ENCODE measurements at regions not wholly inside any gene's neighbourhood (a gene's known extent, or its start where the extent isn't known, plus 50 kb on each side); places are given as distances from the start of the nearest gene placed in this dataset.
"Not testable (repeated sequence)": the region's sequence is repeated elsewhere in the genome, so short reads cannot be mapped to it uniquely, and the experiment has no call there.

DNA sequence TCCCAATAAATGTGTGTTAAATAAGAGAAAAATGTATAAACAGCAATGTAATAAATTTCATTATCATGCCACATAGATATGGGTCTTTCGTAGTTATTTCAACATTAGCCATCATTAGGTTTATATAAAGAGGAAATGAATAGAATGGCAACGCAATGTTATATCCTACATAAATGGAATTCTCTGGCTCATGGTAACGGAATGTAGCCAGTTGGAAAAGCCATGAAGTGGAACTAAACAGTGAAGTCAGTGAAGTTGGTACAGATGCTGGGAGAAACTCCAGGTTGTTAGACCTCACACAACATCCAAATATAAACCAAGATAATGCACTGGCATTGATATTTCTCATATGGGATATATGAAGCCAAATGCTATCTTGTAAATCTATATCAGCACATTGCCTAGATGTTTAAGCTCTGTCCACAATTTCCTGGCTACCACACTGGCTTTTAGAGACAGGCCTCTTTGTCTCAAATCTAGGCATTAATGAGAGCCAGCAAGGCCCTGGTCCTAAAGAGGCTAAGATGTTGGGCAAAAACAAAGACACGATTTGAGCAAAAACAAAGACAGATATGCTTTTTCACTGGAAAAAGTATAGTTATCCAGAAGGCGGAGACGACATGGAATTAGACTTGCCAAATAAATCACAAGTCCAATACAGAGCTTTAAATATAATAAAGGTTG, 861.0 kb downstream of the RPS29 start:
- H3K4me1 Mint-ChIP-seq (ENCODE audit: low read depth) = no peaks in the 10 kb centered on the region
- H3K9me3 Mint-ChIP-seq = peaks cover 4% of the 10 kb centered on the region
- no peaks in the 10 kb centered on the region for H3K36me3 Mint-ChIP-seq (ENCODE audit: low read depth)
- H3K27ac Mint-ChIP-seq = no peak overlapping the region
- intact Hi-C loops (cut with micrococcal nuclease) = no loop called here
- no peak overlapping the region for H3K4me3 Mint-ChIP-seq (ENCODE audit: low read depth)
- H3K27me3 Mint-ChIP-seq (ENCODE audit: low read depth) = no peaks in the 10 kb centered on the region
- no peak for DNase-seq (ENCODE audit: low spot score)

DNA sequence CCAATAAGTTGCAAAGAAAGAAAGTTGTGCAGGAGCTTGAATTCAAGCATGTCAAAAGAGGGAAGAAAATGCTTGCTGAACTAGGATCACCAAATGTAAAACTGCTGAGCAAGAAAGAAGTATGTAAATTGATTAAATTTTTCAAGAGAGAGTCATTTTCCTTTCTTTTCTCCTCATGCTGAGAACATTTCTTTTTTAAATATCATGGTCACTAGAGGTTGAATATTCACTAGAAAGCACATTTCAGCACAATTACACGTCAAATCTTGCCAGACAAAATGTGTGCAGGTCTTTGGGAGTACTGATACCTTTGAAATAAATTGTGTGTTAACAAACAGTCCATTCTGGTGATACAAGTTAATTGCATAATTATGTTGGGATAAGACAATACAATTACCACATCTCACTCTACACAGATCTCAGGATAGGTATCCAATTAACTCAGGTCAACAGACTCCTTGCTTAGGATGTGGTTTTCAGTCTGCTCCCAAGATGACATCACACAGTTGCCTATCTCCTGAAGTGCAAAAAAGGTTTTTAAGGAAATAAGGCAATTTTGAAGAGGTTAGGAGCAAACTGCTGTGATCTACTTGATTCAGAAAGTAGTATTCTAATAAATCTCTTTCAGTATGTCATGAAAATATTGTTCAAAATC, 862.2 kb downstream of the RPS29 start:
- Mint-ChIP-seq H3K9me3 (peaks cover 8% of the 10 kb centered on the region), H3K4me1 (ENCODE audit: low read depth) (no peaks in the 10 kb centered on the region), H3K27me3 (ENCODE audit: low read depth) (no peaks in the 10 kb centered on the region), H3K4me3 (ENCODE audit: low read depth) (no peak overlapping the region), H3K36me3 (ENCODE audit: low read depth) (no peaks in the 10 kb centered on the region), H3K27ac (no peak overlapping the region)
- no peak for DNase-seq (ENCODE audit: low spot score)
- intact Hi-C loops (cut with micrococcal nuclease) = no loop called here

DNA sequence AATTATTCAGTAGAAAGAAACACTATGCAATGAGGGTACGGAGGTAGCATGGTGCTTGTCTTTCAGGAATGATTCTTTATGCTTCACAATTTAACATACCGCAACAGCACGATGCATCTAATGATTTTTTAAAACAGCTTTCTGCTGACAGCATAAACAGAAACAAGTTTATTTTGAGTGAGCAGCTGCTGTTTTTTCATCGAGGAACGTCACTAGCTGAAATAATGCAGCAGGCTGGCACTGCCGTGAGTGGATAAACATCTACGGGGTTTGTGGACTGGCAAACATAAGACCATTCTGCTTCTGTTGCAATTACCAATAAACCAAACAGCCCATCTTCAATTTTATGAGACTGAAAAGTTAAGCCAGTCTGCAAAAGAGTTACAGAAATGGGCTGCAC, 871.8 kb downstream of the RPS29 start:
- peaks cover 4% of the 10 kb centered on the region for H3K9me3 Mint-ChIP-seq
- no peak overlapping the region for H3K27ac Mint-ChIP-seq
- no peaks in the 10 kb centered on the region for H3K4me1 Mint-ChIP-seq (ENCODE audit: low read depth)
- H3K4me3 Mint-ChIP-seq (ENCODE audit: low read depth) = no peak overlapping the region
- H3K27me3 Mint-ChIP-seq (ENCODE audit: low read depth) = no peaks in the 10 kb centered on the region
- no peak for DNase-seq (ENCODE audit: low spot score)
- H3K36me3 Mint-ChIP-seq (ENCODE audit: low read depth) = no peaks in the 10 kb centered on the region
- intact Hi-C loops (cut with micrococcal nuclease) = no loop called here

DNA sequence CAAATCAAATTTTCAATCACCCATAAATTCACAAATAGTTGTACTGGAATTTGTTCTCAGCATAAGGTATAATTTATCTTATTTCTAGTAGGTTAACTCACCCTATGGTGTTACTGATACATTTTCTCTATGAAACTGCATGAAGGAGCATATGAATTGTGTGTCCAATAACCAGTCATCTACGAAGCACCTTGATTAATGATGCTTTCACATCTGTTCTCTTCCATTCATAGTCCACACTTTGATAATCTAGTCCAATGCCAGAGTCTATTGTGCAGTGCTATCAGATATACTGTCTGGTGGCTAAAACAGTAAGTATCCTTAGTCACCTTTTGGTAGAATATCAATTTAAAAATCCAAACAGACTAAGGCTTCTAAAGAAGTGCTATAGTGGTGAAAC, 876.0 kb downstream of the RPS29 start:
- H3K36me3 Mint-ChIP-seq (ENCODE audit: low read depth) = no peaks in the 10 kb centered on the region
- no peaks in the 10 kb centered on the region for H3K4me1 Mint-ChIP-seq (ENCODE audit: low read depth)
- H3K27ac Mint-ChIP-seq = no peak overlapping the region
- H3K9me3 Mint-ChIP-seq = no peaks in the 10 kb centered on the region
- no peaks in the 10 kb centered on the region for H3K27me3 Mint-ChIP-seq (ENCODE audit: low read depth)
- no peak overlapping the region for H3K4me3 Mint-ChIP-seq (ENCODE audit: low read depth)
- intact Hi-C loops (cut with micrococcal nuclease) = no loop called here
- no peak for DNase-seq (ENCODE audit: low spot score)

DNA sequence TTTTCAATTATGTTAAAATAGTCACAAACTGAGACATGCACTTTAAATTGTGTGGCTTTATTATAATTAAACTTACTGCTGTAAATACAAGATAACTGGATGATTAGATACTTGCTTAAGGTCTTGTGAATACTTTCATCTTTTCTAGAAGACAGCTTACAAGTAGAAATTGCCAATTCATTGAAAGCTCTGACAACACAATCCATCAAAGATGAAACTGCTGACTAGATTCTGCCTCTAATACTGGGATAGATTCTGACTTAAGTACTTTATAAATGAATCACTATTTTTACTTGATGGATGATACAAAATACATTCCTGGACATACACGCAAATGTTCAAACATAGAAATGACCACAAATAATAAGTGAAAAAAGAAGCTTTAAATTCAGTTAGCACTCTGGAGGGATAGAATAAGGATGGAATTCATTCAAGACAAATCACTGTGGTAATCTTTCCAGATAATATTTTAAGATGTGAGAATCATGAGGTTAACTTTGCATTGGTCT, 876.8 kb downstream of the RPS29 start:
- DNase-seq (ENCODE audit: low spot score) = no peak
- no peaks in the 10 kb centered on the region for H3K36me3 Mint-ChIP-seq (ENCODE audit: low read depth)

DNA sequence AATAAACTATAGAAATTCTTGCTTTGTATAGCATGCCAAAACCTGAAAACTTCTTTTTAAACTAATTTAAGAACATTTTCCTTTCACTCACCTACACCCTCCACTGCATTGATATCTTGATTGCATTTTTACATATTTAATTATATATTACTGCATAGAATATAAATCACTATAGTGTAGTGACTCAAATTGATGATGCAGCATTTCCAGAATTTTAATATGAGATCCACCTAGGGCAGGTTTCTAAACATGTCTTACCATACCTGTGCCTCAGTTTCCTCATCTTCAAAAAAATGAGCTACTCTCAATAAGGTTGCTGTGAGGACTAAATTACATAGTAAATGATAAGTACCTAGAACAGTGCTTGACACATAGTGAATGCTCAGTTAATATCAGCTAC, 881.5 kb downstream of the RPS29 start:
- Mint-ChIP-seq H3K27me3 (ENCODE audit: low read depth) (no peaks in the 10 kb centered on the region), H3K27ac (no peak overlapping the region), H3K9me3 (peaks cover 13% of the 10 kb centered on the region), H3K4me3 (ENCODE audit: low read depth) (no peak overlapping the region), H3K4me1 (ENCODE audit: low read depth) (no peaks in the 10 kb centered on the region), H3K36me3 (ENCODE audit: low read depth) (no peaks in the 10 kb centered on the region)
- intact Hi-C loops (cut with micrococcal nuclease) = no loop called here
- DNase-seq (ENCODE audit: low spot score) = no peak

More for the DNA sequence above, 876.8 kb downstream of the RPS29 start:
- no peaks in the 10 kb centered on the region for H3K27me3 Mint-ChIP-seq (ENCODE audit: low read depth)
- no peak overlapping the region for H3K27ac Mint-ChIP-seq
- H3K4me1 Mint-ChIP-seq (ENCODE audit: low read depth) = no peaks in the 10 kb centered on the region
- no peak overlapping the region for H3K4me3 Mint-ChIP-seq (ENCODE audit: low read depth)
- intact Hi-C loops (cut with micrococcal nuclease) = no loop called here
- no peaks in the 10 kb centered on the region for H3K9me3 Mint-ChIP-seq

DNA sequence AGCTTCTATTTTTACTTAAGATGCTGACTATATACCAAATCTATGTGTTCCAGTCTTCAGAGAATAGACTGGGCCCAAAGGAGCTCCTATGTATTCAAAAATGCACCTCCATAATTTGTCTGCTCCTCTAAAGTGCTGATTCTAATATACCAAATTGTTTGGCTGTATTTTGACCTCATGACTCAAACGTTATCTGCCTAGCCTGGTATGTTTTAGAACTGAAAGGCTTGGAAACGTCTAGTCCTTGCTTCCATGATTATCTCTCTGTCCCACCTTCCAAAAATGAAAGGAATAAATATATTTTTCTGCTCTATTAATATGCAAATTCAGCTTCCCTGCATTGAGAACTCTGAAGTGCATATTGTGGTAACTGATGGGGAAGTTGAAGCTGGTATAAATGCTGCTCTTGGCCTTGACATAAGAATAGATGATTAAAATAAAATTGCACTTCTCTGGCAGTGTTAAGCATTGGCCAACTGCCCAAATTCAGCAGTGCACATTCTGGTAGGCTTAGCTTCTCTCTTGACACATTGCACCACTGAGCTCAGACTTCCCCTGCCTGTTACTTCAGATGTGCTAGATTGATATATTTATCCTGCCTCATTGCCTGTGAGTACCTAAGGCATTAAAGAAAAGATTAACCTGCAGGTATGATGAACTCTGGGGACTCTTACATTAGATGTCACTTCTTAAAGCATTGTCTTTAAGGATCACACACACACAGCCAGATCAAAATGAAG, 882.3 kb downstream of the RPS29 start:
- no peak for DNase-seq (ENCODE audit: low spot score)
- intact Hi-C loops (cut with micrococcal nuclease) = no loop called here
- Mint-ChIP-seq H3K4me3 (ENCODE audit: low read depth) (no peak overlapping the region), H3K27ac (no peak overlapping the region), H3K4me1 (ENCODE audit: low read depth) (no peaks in the 10 kb centered on the region), H3K9me3 (peaks cover 19% of the 10 kb centered on the region), H3K27me3 (ENCODE audit: low read depth) (no peaks in the 10 kb centered on the region), H3K36me3 (ENCODE audit: low read depth) (no peaks in the 10 kb centered on the region)

DNA sequence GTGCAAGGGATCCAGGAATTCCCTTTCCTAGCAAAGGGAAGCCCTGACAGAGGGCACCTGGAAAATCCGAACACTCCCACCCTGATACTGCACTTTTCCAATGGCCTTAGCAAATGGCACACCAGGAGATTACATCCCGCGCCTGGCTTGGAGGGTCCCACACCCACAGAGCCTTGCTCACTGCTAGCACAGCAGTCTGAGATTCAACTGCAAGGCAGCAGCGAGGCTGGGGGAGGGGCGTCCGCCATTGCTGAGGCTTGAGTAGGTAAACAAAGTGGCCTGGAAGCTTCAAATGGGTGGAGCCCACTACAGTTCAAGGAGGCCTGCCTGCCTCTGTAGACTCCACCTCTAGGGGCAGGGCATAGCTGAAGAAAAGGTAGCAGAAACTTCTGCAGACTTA, 888.8 kb downstream of the RPS29 start:
- H3K4me1 Mint-ChIP-seq (ENCODE audit: low read depth); intact Hi-C loops (cut with micrococcal nuclease): not testable (repeated sequence)
- peaks cover 24% of the 10 kb centered on the region for H3K9me3 Mint-ChIP-seq

DNA sequence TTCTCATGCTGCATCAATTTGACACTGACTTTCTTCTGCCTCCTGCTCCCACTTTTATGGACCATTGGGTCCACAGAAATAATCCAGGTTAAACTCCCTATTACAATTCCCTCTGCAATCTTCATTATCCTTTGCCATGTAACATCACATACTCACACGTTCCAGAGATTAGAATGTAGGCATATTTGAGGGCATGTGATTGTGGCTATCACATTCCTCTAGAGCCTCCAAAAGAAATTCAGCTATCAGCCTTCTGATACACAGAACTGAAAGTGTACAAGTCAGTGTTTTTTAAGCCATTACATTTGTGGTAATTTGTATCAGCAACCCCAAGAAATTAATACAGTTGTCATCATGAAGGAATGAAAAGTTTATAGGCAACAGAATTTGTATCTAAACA, 892.4 kb downstream of the RPS29 start:
- intact Hi-C loops (cut with micrococcal nuclease) = no loop called here
- Mint-ChIP-seq H3K4me1 (ENCODE audit: low read depth) (no peaks in the 10 kb centered on the region), H3K27ac (no peak overlapping the region), H3K27me3 (ENCODE audit: low read depth) (no peaks in the 10 kb centered on the region), H3K36me3 (ENCODE audit: low read depth) (no peaks in the 10 kb centered on the region), H3K4me3 (ENCODE audit: low read depth) (no peak overlapping the region), H3K9me3 (peaks cover 9% of the 10 kb centered on the region)
- no peak for DNase-seq (ENCODE audit: low spot score)

More for the DNA sequence above, 888.8 kb downstream of the RPS29 start:
- not testable (repeated sequence) for H3K27ac Mint-ChIP-seq; H3K36me3 Mint-ChIP-seq (ENCODE audit: low read depth); H3K4me3 Mint-ChIP-seq (ENCODE audit: low read depth); H3K27me3 Mint-ChIP-seq (ENCODE audit: low read depth); DNase-seq (ENCODE audit: low spot score)

DNA sequence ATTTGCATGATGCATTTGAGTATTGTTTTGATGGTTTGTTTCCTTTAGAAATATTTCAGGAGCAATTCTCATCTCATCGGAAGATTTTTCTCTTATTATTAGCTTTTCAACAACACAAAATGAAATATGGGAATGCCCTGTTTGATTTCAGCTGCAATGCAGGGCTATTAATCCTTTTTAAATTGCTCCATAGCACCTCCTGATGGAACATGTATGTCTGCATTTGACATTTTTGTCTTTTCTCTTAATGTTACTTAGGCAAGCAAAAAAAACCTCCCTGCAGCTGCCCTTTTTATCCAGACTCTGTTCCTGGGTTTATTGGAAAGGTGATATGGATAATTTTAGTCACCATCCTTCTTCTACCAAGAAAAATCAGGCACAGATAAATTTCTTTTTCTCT, 895.8 kb downstream of the RPS29 start:
- H3K9me3 Mint-ChIP-seq = peaks cover 3% of the 10 kb centered on the region

DNA sequence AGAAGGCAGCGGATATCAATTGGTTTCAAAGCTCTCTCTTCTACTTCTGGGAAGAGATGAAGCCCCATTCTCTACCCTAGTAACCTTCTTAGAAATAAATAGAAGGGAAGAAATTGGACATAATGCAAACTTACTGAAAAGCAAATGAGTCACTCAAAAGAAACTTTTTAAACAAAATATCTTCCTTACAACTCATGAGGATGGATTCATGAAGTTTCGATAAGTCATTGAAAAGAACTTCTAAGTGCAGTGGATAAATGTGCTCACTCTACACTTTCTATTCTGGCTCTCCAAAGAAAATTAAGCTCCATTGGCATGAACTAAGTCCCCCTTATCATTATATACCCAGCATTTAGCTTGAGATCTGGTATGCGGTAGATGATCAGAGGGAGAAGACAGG, 899.5 kb downstream of the RPS29 start:
- DNase-seq (ENCODE audit: low spot score) = no peak
- H3K36me3 Mint-ChIP-seq (ENCODE audit: low read depth) = no peaks in the 10 kb centered on the region
- peaks cover 4% of the 10 kb centered on the region for H3K9me3 Mint-ChIP-seq
- H3K27me3 Mint-ChIP-seq (ENCODE audit: low read depth) = no peaks in the 10 kb centered on the region
- H3K4me3 Mint-ChIP-seq (ENCODE audit: low read depth) = no peak overlapping the region
- H3K27ac Mint-ChIP-seq = no peak overlapping the region
- no peaks in the 10 kb centered on the region for H3K4me1 Mint-ChIP-seq (ENCODE audit: low read depth)
- intact Hi-C loops (cut with micrococcal nuclease) = no loop called here

More for the DNA sequence above, 895.8 kb downstream of the RPS29 start:
- intact Hi-C loops (cut with micrococcal nuclease) = no loop called here
- H3K36me3 Mint-ChIP-seq (ENCODE audit: low read depth) = no peaks in the 10 kb centered on the region
- no peak for DNase-seq (ENCODE audit: low spot score)
- H3K4me1 Mint-ChIP-seq (ENCODE audit: low read depth) = no peaks in the 10 kb centered on the region
- no peaks in the 10 kb centered on the region for H3K27me3 Mint-ChIP-seq (ENCODE audit: low read depth)
- H3K4me3 Mint-ChIP-seq (ENCODE audit: low read depth) = no peak overlapping the region
- H3K27ac Mint-ChIP-seq = no peak overlapping the region

DNA sequence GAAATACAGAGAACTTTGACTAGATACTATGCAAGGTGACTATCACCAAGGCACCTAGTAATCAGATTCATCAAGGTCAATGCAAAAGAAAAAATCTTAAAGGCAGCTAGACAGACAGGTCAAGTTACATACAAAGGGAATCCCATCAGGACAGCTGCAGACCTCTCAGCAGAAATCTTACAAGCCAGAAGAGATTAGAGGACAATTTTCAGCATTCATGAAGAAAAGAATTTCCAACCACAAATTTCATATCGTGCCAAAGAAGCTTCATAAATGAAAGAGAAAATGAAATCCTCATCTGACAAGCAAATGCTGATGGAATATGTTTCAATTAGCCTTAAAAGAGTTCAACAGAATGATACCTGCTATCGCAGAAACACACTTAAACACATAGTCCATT, 913.7 kb downstream of the RPS29 start:
- no peak overlapping the region for H3K4me3 Mint-ChIP-seq (ENCODE audit: low read depth)
- H3K27ac Mint-ChIP-seq = no peak overlapping the region
- no peaks in the 10 kb centered on the region for H3K36me3 Mint-ChIP-seq (ENCODE audit: low read depth)
- no peak for DNase-seq (ENCODE audit: low spot score)
- H3K9me3 Mint-ChIP-seq = peaks cover 35% of the 10 kb centered on the region
- intact Hi-C loops (cut with micrococcal nuclease) = no loop called here
- H3K27me3 Mint-ChIP-seq (ENCODE audit: low read depth) = no peaks in the 10 kb centered on the region
- no peaks in the 10 kb centered on the region for H3K4me1 Mint-ChIP-seq (ENCODE audit: low read depth)

DNA sequence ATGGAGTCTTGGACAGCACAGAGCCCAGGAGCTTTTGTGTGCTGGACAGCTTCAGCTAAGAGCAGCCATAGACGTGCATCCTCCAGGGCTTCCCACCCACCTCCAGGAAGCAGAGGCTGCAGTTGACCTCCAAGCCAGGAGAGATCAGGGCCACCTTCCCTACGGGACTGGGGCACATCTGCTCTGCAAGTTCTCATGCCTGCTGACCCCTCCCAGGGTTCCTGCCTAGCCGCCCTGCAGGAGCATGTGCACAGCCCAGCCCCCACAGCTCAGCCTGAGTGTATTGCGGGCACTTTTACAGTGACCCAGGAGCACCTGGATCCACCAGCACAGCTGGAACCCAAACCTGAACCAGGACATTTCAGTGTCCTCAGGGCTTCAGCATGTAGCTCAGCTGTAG, 915.2 kb downstream of the RPS29 start:
- Mint-ChIP-seq H3K27me3 (ENCODE audit: low read depth) (no peaks in the 10 kb centered on the region), H3K4me1 (ENCODE audit: low read depth) (no peaks in the 10 kb centered on the region), H3K27ac (no peak overlapping the region), H3K9me3 (peaks cover 30% of the 10 kb centered on the region), H3K4me3 (ENCODE audit: low read depth) (no peak overlapping the region), H3K36me3 (ENCODE audit: low read depth) (no peaks in the 10 kb centered on the region)
- no peak for DNase-seq (ENCODE audit: low spot score)
- intact Hi-C loops (cut with micrococcal nuclease) = no loop called here
